Endothelial cell of umbilical vein (primary cell): ENCODE measurements at regions not wholly inside any gene's neighbourhood (a gene's known extent, or its start where the extent isn't known, plus 50 kb on each side); places are given as distances from the start of the nearest gene placed in this dataset.

Source experiments
- CTCF ChIP-seq, 2 donors: IDR thresholded peaks; 1 replicate in 1 of 2; 2 replicates in 1 of 2; pipeline ENCODE4 v1.5.1; 2011; ENCODE audit warnings: low read length in 2 of 2, mild to moderate bottlenecking in 2 of 2, moderate library complexity in 2 of 2, control low read depth in 1 of 2, inconsistent platforms in 1 of 2, low read depth in 1 of 2; ENCODE audit not compliant: insufficient read depth in 1 of 2; ENCODE audit errors: extremely low read depth in 1 of 2
- EZH2 ChIP-seq: IDR thresholded peaks from 2 replicates; pipeline ENCODE4 v1.6.1; 2012; ENCODE audit warnings: borderline replicate concordance, low read depth, mild to moderate bottlenecking, moderate library complexity, low read length, inconsistent platforms; ENCODE audit not compliant: severe bottlenecking
- FOS ChIP-seq: IDR thresholded peaks from 2 replicates; pipeline ENCODE4 v1.6.1; 2011; ENCODE audit warnings: mild to moderate bottlenecking, low read length, moderate library complexity, borderline replicate concordance; ENCODE audit not compliant: insufficient read depth
- POLR2A ChIP-seq: IDR thresholded peaks from 2 replicates; pipeline ENCODE4 v1.6.1; 2012; ENCODE audit warnings: low read depth, mild to moderate bottlenecking, control low read depth, low read length
- POLR2AphosphoS5 ChIP-seq: IDR thresholded peaks from 2 replicates; pipeline ENCODE4 v1.6.1; 2012; ENCODE audit warnings: low read depth, mild to moderate bottlenecking, control low read depth, low read length, moderate library complexity; ENCODE audit not compliant: insufficient read depth

GRCh38 chr2:52710810-52711618, 1056.6 kb upstream of the CHAC2 start:
- TF ChIP-seq CTCF (IDR thresholded peaks at IDR 0.05; ENCODE audit: extremely low read depth in 1 of 2, insufficient read depth in 1 of 2, low read depth in 1 of 2, low read length in 2 of 2) (no peak), FOS (no peak), EZH2 (no peak), POLR2AphosphoS5 (no peak), POLR2A (no peak)
